GM12875 (cell line): ENCODE measurements at regions not wholly inside any gene's neighbourhood (a gene's known extent, or its start where the extent isn't known, plus 50 kb on each side); places are given as distances from the start of the nearest gene placed in this dataset.

Source experiments
- H3K4me3 ChIP-seq: one replicate; pipeline ENCODE4 v1.5.1; 2011; ENCODE audit warnings: low read depth, low read length, control low read depth
- TF ChIP-seq, protein P1 (sequence below): IDR thresholded peaks from 2 replicates; pipeline ENCODE4 v1.5.1; 2011; ENCODE audit warnings: low read depth, mild to moderate bottlenecking, control low read depth, inconsistent platforms, low read length, moderate library complexity, borderline replicate concordance; ENCODE audit not compliant: insufficient read depth

- TF ChIP-seq, protein P1, sequence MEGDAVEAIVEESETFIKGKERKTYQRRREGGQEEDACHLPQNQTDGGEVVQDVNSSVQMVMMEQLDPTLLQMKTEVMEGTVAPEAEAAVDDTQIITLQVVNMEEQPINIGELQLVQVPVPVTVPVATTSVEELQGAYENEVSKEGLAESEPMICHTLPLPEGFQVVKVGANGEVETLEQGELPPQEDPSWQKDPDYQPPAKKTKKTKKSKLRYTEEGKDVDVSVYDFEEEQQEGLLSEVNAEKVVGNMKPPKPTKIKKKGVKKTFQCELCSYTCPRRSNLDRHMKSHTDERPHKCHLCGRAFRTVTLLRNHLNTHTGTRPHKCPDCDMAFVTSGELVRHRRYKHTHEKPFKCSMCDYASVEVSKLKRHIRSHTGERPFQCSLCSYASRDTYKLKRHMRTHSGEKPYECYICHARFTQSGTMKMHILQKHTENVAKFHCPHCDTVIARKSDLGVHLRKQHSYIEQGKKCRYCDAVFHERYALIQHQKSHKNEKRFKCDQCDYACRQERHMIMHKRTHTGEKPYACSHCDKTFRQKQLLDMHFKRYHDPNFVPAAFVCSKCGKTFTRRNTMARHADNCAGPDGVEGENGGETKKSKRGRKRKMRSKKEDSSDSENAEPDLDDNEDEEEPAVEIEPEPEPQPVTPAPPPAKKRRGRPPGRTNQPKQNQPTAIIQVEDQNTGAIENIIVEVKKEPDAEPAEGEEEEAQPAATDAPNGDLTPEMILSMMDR, result no peak
- no peak overlapping the region for H3K4me3 ChIP-seq
These were observed 473.6 kb downstream of the FOXO1 start for GRCh38 chr13:40192858-40193257.

DNA sequence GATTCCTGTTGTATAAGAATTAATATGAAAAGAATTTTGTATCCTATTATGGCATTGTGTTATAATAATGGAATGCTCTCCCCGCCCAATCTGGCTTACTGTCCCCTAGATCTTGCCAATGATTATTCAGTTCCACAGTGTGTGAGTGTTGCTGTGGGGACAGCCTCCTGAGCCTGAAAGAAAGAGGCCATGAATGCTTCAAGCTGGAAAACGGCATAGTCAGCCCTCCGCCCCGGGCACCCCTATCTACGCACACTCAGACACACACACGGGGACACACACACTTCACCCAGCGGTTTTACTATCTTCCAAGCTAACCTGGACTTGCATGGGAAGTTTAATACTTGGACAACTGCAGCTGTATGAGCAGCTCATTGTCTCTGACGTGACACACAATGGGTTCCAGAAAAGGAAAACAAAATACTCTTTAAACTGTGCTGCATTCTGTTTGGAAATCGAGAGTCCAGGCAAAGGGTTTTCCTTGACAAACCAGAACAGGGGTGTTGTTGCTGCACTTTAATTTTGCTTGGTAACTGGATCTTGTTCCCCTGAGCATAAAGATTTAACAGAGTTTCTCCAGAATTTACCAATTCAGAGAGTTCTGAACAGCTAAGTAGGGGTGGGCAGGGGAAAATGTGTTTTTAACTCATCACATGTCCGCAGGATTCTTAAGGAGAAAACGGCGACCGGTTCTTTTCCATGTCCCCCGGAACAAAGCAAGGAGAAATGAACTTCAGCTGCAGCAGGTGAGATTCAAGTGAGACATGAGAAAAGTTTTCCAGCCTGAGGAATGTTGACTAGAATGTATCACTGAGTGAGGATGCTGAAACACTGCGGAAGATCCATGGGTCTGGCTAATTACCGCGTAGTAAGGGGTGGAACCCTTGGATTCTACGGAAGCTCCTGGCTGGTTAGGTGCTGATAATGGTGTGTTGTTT lies 472.9 kb downstream of the FOXO1 start:
- H3K4me3 ChIP-seq, result no peak overlapping the region
- TF ChIP-seq, protein P1, result no peak

GRCh38 chr13:40194224-40194806 lies 472.1 kb downstream of the FOXO1 start:
- H3K4me3 ChIP-seq, result no peak overlapping the region
- TF ChIP-seq, protein P1, result no peak

DNA sequence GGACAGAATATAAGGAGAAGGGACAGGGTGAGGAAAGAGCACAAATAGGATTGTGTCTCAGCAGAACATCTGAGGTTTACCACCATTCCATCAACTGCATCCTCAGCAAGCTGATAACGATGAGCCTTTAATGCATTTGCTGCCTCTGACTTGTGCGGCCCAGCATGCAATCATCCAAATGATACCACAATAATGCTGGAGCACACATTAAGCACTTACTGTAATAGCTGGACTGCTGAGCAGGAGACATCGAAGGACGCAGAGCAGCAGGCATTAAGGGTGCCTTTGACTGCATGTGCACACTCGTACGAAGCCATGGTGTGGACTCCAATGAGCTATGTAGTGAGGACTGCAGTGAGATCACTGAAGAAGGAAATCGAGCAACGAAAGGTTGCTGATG lies 469.4 kb downstream of the FOXO1 start:
- TF ChIP-seq, protein P1, result no peak
- no peak overlapping the region for H3K4me3 ChIP-seq

- TF ChIP-seq, protein P1, result no peak
- no peak overlapping the region for H3K4me3 ChIP-seq
These were observed 468.4 kb downstream of the FOXO1 start for GRCh38 chr13:40197936-40198595.

DNA sequence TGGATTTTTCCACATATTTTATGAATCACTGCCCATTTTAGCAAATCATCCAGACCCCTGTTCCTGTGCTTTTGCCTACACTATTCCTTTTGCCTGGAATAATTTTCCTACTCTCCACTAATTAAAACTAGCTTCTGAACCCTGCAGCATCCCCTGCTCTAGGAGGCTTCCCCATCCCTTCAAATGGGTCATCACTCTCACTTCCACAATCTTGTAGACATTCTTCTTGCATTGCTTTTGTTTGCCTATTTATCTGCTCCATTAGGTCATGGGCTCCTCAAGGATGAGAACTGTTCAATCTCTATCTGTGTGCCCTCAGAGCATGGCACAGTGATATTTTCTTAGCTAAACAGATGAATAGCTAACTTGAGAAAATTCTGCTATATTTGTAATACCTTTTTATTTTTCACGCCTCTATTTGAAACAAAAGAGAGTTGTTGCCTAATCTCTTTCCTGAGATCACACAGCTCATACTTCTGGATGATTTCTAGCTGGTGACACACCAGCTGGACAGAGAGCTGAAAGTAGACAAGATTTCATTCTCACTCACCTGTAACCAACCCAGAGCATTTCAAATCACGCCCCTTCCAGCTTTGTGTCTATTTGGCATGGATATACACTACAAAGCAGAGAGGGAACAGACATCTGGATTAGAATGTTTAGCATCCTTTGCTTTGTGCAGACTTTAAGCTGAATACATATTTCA lies 466.0 kb downstream of the FOXO1 start:
- no peak overlapping the region for H3K4me3 ChIP-seq
- TF ChIP-seq, protein P1, result no peak
